PC-3 (cell line): ENCODE measurements at regions not wholly inside any gene's neighbourhood (a gene's known extent, or its start where the extent isn't known, plus 50 kb on each side); places are given as distances from the start of the nearest gene placed in this dataset.
A peak's percentile ranks its signal among the peaks of the same experiment; 100 is the strongest.

Source experiments
- ATAC-seq: fragments of 200-7000 bp; cut with Tn5 transposase; 2 replicates; pipeline ENCODE4 v1.9.1; 2020; ENCODE audit warnings: mild to moderate bottlenecking, moderate library complexity
- BruUV-seq: library from RNA; stranded (reverse); fragments of 400-500 nt; replicated peaks from 2 replicates; lab custom pipeline; 2021; lab: Mats Ljungman, UMichigan
- CTCF ChIA-PET: fragments of 300-600 bp; sonication (Branson Sonifier 250); formaldehyde crosslinking; loops from one replicate; lab custom pipeline; 2022; ENCODE audit warnings: antibody characterized with exemption; lab: Charles Lee
- POLR2A ChIA-PET: fragments of 300-600 bp; sonication (Branson Sonifier 250); formaldehyde crosslinking; loops from one replicate; lab custom pipeline; 2022; ENCODE audit warnings: antibody characterized with exemption; ENCODE audit not compliant: unreplicated experiment; lab: Charles Lee
- DNase-seq: peaks from one replicate; pipeline ENCODE4 v3.0.0-alpha.2; 2015
- H2AFZ ChIP-seq: fragments of 300-600 bp; sonication (generic); 2 replicates; pipeline ENCODE4 v1.6.0; 2016; ENCODE audit warnings: antibody characterized with exemption, low read length
- H3F3A ChIP-seq: fragments of 300-600 bp; sonication (generic); one replicate; pipeline ENCODE4 v1.6.0; 2017; ENCODE audit warnings: antibody characterized with exemption, low read length, control low read depth, mild to moderate bottlenecking; ENCODE audit not compliant: unreplicated experiment
- H3K27ac ChIP-seq: fragments of 300-600 bp; sonication (generic); 2 replicates; pipeline ENCODE4 v1.5.1; 2016; ENCODE audit warnings: mild to moderate bottlenecking, low read length
- H3K27me3 ChIP-seq: fragments of 300-600 bp; sonication (generic); 2 replicates; pipeline ENCODE4 v1.6.1; 2016; ENCODE audit warnings: low read length, mixed read lengths
- H3K36me3 ChIP-seq: fragments of 300-600 bp; sonication (generic); 2 replicates; pipeline ENCODE4 v1.6.1; 2016; ENCODE audit warnings: low read depth, mixed run types, low read length, mixed read lengths
- H3K4me1 ChIP-seq: fragments of 300-600 bp; sonication (generic); 2 replicates; pipeline ENCODE4 v1.5.1; 2016; ENCODE audit warnings: low read length; ENCODE audit not compliant: insufficient read depth
- H3K4me2 ChIP-seq: fragments of 300-600 bp; sonication (generic); 2 replicates; pipeline ENCODE4 v1.6.0; 2016; ENCODE audit warnings: low read length
- H3K4me3 ChIP-seq: fragments of 300-600 bp; sonication (generic); 2 replicates; pipeline ENCODE4 v1.5.1; 2016; ENCODE audit warnings: mild to moderate bottlenecking, low read length, mixed read lengths
- H3K79me2 ChIP-seq: fragments of 300-600 bp; sonication (generic); 2 replicates; pipeline ENCODE4 v1.6.1; 2017; ENCODE audit warnings: low read length, mixed read lengths
- H3K9ac ChIP-seq: fragments of 300-600 bp; sonication (generic); 2 replicates; pipeline ENCODE4 v1.6.0; 2016; ENCODE audit warnings: mild to moderate bottlenecking, low read length
- H3K9me2 ChIP-seq: fragments of 300-600 bp; sonication (generic); replicated peaks from 2 replicates; pipeline ENCODE4 v1.6.1; 2016; ENCODE audit warnings: mixed run types, low read length, mixed read lengths
- H3K9me3 ChIP-seq: fragments of 300-600 bp; sonication (generic); 2 replicates; pipeline ENCODE4 v1.6.1; 2016; ENCODE audit warnings: low read length, mixed read lengths
- H4K20me1 ChIP-seq: fragments of 300-600 bp; sonication (generic); 2 replicates; pipeline ENCODE4 v1.6.1; 2016; ENCODE audit warnings: low read length, mixed read lengths
- EZH2 ChIP-seq: fragments of 300-600 bp; sonication (generic); IDR thresholded peaks from one replicate; pipeline ENCODE4 v1.6.1; 2017; ENCODE audit warnings: antibody characterized with exemption, mild to moderate bottlenecking, low read length; ENCODE audit not compliant: unreplicated experiment
- EZH2phosphoT487 ChIP-seq: fragments of 300-600 bp; sonication (generic); IDR thresholded peaks from 2 replicates; pipeline ENCODE4 v1.6.1; 2018; ENCODE audit warnings: mild to moderate bottlenecking, antibody characterized with exemption, low read length, borderline replicate concordance
- intact Hi-C: fragments of 100-400 bp; cut with micrococcal nuclease; formaldehyde crosslinking; loops from 2 replicates; pipeline ENCODE4 v1.9.0; 2023
- TF ChIP-seq, protein P1 (sequence below): fragments of 300-600 bp; sonication (generic); conservative IDR thresholded peaks from 2 replicates; pipeline ENCODE4 v1.5.1; 2017; ENCODE audit warnings: antibody characterized with exemption, low read depth, mild to moderate bottlenecking, low read length

DNA sequence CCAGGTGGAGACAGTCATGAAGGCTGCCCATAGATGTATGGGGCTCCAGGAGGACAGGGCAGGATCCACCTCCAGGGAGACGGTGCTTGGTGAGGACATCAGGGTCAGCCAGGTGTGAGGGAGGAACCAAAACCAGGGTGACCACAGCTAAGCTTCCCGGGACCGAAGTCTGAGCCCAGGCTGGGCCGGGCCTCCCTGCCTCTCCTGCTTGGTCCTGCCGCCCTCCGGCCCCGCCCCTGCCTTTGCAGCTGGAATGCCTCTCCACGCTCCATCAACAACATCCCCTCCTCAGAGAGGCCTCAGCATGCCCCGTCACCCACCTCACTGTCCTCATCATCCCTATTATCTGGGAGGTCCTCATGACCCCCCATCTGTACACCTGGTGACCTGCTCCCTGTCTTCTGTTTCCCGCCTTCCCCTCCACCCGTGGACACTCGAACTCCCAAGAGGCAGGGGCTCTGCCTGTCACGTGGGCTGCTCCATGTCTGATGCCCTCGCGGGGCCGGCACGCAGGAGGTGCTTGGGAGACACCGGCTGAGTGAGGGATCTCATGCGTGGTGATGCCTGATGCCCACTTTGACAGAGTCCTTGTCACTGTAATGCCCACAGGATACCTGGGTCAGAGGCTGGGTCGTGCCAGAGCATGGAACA is 59.4 kb downstream of the RTL6 start:
- Histone ChIP-seq H3K4me3 (no peak overlapping the region), H2AFZ (no peak overlapping the region), H3K36me3 (no peaks in the 10 kb centered on the region), H3K27me3 (no peaks in the 10 kb centered on the region), H3F3A (no peaks in the 10 kb centered on the region), H3K4me2 (no peak overlapping the region), H3K9me2 (no peaks in the 10 kb centered on the region), H3K9me3 (no peaks in the 10 kb centered on the region), H3K4me1 (no peaks in the 10 kb centered on the region; the same call in 1 of the 2 replicates), H3K79me2 (no peaks in the 10 kb centered on the region), H4K20me1 (no peaks in the 10 kb centered on the region), H3K9ac (no peak overlapping the region), H3K27ac (no peak overlapping the region)
- no peak for TF ChIP-seq EZH2
- TF ChIP-seq, protein P1, sequence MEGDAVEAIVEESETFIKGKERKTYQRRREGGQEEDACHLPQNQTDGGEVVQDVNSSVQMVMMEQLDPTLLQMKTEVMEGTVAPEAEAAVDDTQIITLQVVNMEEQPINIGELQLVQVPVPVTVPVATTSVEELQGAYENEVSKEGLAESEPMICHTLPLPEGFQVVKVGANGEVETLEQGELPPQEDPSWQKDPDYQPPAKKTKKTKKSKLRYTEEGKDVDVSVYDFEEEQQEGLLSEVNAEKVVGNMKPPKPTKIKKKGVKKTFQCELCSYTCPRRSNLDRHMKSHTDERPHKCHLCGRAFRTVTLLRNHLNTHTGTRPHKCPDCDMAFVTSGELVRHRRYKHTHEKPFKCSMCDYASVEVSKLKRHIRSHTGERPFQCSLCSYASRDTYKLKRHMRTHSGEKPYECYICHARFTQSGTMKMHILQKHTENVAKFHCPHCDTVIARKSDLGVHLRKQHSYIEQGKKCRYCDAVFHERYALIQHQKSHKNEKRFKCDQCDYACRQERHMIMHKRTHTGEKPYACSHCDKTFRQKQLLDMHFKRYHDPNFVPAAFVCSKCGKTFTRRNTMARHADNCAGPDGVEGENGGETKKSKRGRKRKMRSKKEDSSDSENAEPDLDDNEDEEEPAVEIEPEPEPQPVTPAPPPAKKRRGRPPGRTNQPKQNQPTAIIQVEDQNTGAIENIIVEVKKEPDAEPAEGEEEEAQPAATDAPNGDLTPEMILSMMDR: no peak
- no peak for TF ChIP-seq EZH2phosphoT487
- ChIA-PET POLR2A (no interaction called here), CTCF (no interaction called here)
- intact Hi-C loops: no loop called here
- no peak for DNase-seq
- no peak for ATAC-seq
- no TSS peak for BruUV-seq

DNA sequence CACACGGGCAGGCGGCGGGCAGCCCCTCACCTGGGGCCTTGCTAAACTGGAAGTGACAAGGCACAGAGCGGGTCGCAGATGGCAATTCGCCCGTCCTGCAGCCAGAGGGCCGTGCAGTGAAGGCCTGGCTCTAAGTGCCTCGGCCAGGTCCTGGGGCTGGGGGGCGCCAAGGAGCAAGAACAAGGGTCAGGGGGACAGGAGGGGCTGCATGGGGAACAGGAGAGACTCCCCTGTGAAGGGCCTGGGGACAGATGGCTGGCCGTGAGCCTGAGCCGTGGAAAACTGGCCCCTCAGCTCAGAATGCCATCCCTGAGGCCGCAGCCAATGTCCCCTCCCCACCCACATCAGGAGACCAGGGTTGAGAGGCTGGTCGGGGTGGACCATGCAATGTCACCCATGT is 60.0 kb downstream of the RTL6 start:
- Histone ChIP-seq H3K79me2 (no peaks in the 10 kb centered on the region), H3K9ac (no peak overlapping the region), H3K9me2 (no peaks in the 10 kb centered on the region), H3K4me3 (no peak overlapping the region), H3K27ac (no peak overlapping the region), H3K4me1 (no peaks in the 10 kb centered on the region; the same call in 1 of the 2 replicates), H3F3A (no peaks in the 10 kb centered on the region), H3K36me3 (no peaks in the 10 kb centered on the region), H3K9me3 (no peaks in the 10 kb centered on the region), H3K4me2 (no peak overlapping the region), H3K27me3 (no peaks in the 10 kb centered on the region), H4K20me1 (no peaks in the 10 kb centered on the region), H2AFZ (no peak overlapping the region)
- DNase-seq: no peak
- POLR2A ChIA-PET: no interaction called here
- CTCF ChIA-PET: no interaction called here
- no peak for ATAC-seq
- no TSS peak for BruUV-seq
- intact Hi-C loops: no loop called here
- TF ChIP-seq EZH2: no peak

DNA sequence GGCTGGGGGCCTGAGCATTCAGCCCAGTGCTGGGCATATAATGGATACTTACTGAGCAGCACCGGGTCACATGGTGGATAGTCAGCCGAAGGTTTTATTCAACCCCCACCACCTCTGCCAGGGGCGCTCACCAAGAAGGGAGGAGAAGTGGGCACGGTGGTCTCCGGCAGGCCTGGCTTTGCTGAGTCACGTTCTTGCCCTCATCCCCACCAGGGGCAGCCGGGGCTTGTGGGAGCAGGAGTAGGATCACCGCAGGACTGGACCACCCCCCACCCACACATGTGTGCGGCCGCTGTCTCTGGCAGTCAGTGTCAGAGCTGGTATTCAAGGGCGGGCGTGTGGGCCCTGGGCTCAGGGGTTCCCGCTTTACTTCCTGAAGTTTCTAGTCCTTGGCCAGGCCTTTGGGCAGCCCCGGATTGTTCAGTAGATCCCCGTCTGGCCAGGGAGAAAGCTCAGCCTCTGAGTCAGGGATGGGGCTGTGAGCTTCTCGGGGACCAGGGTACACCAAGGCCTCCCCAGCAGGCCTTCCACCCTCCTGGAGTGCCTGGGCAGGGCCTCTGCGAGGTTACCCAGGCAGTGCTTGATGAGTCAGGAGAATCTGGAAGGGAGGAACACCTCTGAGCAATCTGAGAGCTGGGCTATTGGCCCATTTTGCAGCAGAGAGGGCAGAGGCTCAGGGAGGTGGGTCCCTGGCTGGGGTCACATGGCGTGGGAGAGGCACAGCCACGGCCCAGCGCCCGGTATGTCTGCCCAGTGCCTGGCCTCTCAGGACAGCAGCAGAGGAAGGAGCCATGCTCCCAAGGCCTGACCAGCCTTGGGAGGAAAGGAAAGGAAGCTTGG is 60.6 kb downstream of the RTL6 start:
- peak; percentile 42; the same call in 1 of the 2 replicates for ATAC-seq

More for the DNA sequence above, 60.6 kb downstream of the RTL6 start:
- Histone ChIP-seq H3F3A (no peaks in the 10 kb centered on the region), H3K4me3 (no peak overlapping the region), H3K9ac (no peak overlapping the region), H3K9me2 (no peaks in the 10 kb centered on the region), H3K4me2 (no peak overlapping the region), H3K36me3 (no peaks in the 10 kb centered on the region), H2AFZ (no peak overlapping the region), H3K27me3 (no peaks in the 10 kb centered on the region), H3K9me3 (no peaks in the 10 kb centered on the region), H3K79me2 (no peaks in the 10 kb centered on the region), H3K4me1 (no peaks in the 10 kb centered on the region; the same call in 1 of the 2 replicates), H3K27ac (no peak overlapping the region), H4K20me1 (no peaks in the 10 kb centered on the region)
- no TSS peak for BruUV-seq
- peak; percentile 29 for DNase-seq
- ChIA-PET POLR2A (no interaction called here), CTCF (no interaction called here)
- TF ChIP-seq EZH2phosphoT487 (no peak), EZH2 (no peak)
- TF ChIP-seq, protein P1: no peak
- intact Hi-C loops: no loop called here
